ENCODE measurements at regions not wholly inside any gene's neighbourhood (a gene's known extent, or its start where the extent isn't known, plus 50 kb on each side); places are given as distances from the start of the nearest gene placed in this dataset.

- TF ChIP-seq ZFX (IDR thresholded peaks at IDR 0.05) (no peak), CTCF (conservative IDR thresholded peaks at IDR 0.05) (no peak)
- no peak overlapping the region for H3K27ac ChIP-seq
Measured at GRCh38 chr18:29821544-29821943, 1221.0 kb downstream of the DSC3 start.

DNA sequence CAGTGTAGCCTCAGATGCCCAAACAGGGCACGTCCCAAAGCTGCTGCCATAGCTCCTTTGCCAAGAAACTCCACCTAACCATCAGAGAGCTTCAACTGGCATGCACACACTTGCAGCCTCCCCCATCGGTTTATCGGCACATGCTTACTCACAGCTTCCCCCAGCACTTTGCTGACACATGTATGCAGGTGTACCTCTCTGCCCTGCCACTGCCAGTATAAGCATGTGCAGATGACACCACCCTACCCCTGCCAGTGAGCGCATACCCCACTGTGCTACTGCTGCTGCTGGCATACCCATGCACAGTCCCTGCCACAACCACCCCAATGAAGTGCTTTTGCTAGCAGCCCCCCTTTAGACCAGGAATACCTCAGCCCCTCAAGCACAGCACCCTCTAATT lies 1231.0 kb downstream of the DSC3 start:
- no peak for TF ChIP-seq ZFX (IDR thresholded peaks at IDR 0.05)
- no peak for TF ChIP-seq CTCF (conservative IDR thresholded peaks at IDR 0.05)
- H3K27ac ChIP-seq: no peak overlapping the region

GRCh38 chr18:29780816-29781215 lies 1261.7 kb downstream of the DSC3 start:
- TF ChIP-seq ZFX (IDR thresholded peaks at IDR 0.05): no peak
- no peak overlapping the region for H3K27ac ChIP-seq

DNA sequence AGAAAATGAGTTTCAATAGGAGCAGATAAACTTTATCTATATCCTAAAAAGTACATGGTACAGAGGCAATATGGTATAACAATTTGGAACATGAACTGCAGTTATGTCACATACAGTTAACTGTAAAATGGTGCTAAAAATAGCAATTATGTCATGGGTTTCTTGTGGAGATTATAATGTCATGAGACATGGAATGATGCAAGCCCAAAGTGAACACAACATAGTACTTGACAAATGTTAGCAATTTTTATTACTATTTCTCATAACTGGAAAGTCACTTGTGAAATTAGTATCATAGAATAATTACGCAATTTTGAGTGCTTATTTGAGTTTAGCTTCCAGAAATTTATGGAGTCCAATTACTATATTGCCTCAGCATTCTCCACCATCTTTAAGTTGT lies 1263.4 kb downstream of the DSC3 start:
- no peak overlapping the region for H3K27ac ChIP-seq
- no peak for TF ChIP-seq CTCF (conservative IDR thresholded peaks at IDR 0.05)

- TF ChIP-seq ZFX (IDR thresholded peaks at IDR 0.05): no peak
- no peak for TF ChIP-seq CTCF (conservative IDR thresholded peaks at IDR 0.05)
- H3K27ac ChIP-seq: no peak overlapping the region
Measured at GRCh38 chr18:29753379-29753778, 1289.2 kb downstream of the DSC3 start.

DNA sequence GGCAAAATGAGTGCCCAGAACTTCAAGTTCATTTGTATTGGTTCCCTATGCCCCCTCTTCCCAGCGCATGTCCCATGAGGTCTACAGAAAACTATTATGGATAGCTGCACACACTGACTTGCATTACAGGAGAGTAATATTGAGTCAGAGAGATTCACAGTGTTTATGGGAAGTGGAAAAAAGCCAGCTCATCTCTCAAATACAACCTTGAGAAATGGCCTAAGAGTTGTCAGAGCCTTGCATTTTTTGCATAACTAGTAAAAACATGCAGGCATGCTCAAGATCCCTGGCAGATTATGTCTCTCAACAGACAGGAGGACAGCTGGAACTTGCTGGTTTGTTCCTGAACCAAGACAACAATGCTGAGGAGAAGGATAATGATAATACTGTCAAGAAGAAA lies 1292.8 kb downstream of the DSC3 start:
- TF ChIP-seq CTCF (conservative IDR thresholded peaks at IDR 0.05): no peak
- TF ChIP-seq ZFX (IDR thresholded peaks at IDR 0.05): no peak
- no peak overlapping the region for H3K27ac ChIP-seq

- no peak overlapping the region for H3K27ac ChIP-seq
- TF ChIP-seq ZFX (IDR thresholded peaks at IDR 0.05) (no peak), CTCF (conservative IDR thresholded peaks at IDR 0.05) (no peak)
Measured at GRCh38 chr18:29741461-29741860, 1301.1 kb downstream of the DSC3 start.

- no peak for TF ChIP-seq ZFX (IDR thresholded peaks at IDR 0.05)
- no peak for TF ChIP-seq CTCF (conservative IDR thresholded peaks at IDR 0.05)
- no peak overlapping the region for H3K27ac ChIP-seq
Measured at GRCh38 chr18:29737620-29738019, 1304.9 kb downstream of the DSC3 start.
